LoVo (cell line): ENCODE measurements at regions not wholly inside any gene's neighbourhood (a gene's known extent, or its start where the extent isn't known, plus 50 kb on each side); places are given as distances from the start of the nearest gene placed in this dataset.

Source experiments
- DNase-seq: peaks from one replicate; pipeline ENCODE4 v3.0.0-alpha.2; 2016; ENCODE audit warnings: low spot score

DNA sequence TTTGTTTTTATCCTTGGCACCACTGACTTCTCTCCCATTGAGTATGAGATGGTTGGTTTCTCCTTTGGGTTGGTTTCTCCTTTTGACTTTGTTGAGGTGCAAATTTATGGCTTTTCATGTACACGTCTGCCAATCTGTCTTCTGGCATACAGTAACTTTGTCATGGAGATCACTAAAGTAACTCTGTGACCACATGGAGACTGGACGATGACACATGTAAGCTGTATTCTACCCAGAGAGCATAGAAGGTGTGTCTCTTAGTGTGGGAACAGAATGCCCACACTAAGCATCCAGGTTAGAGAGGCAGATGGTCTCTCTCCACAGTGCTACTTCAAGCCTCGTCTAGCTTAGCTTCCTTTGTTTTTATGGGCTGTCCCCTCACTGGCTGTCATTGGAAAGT is 897.5 kb downstream of the SUCLG1 start:
- DNase-seq = no peak

DNA sequence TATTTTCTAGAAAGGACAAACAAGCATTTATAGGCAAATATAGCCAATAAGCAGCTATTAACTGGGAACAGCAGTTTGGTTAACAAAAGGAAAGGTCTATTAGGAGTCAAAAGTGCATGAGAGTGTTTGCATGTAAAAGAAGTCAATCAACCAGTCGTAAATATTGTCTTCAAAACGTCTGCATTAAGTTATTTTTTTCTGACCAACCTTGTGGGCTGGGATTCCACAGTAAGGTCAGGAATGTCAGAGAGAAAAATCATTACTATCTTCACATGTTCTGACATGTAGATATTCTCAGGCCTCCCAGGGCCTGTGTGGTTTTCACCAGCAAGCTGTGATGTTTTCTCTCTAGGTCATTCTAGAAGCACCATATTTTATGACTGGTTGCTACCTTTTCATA is 922.5 kb downstream of the SUCLG1 start:
- no peak for DNase-seq

DNA sequence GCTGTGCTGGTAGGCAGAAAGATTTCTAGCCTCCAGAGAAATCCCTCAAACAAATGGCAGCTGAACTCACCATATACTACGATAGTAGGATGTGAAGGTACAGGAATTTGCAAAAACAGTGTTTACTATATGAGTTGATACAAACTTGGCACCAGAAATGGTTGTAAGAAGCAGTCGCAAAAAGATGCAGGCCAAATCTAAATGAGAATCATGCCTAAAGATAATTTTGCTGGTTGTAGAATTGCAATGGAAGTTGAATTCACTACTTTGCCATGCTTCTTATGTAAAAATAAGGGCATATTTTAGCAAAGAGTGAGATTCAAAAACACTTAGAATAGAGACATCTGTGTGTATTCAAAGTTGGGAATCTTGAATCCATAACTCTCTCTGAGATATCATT is 924.7 kb downstream of the SUCLG1 start:
- DNase-seq = no peak

DNA sequence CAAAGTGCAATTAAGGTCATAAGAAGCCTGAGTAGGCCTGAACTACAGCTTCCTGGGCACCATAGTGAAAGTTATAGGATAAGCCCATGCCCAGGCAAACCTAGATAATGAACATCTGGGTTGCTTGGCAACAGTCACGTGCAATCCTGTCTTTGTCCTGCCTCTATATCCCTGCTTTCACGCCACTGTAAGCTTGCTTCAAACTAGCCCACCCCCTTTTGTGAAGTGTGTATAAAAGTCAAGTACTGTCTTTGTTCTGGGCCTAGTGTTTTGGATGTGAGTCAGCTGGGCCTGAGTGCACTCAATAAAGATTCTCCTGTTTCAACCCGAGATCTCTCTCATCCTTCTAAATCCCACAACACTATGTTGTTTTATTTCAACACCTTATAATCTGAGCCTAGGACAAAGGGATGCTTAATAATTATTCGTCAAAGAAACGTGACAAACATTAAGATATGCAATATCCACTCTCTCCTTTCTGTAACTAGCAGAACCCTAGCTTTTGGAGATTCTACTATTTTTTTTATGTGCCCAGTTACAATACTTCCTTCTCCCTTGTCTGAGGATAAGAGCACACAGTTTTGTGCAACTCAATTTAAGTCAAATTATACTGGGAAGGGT is 927.8 kb downstream of the SUCLG1 start:
- no peak for DNase-seq

DNA sequence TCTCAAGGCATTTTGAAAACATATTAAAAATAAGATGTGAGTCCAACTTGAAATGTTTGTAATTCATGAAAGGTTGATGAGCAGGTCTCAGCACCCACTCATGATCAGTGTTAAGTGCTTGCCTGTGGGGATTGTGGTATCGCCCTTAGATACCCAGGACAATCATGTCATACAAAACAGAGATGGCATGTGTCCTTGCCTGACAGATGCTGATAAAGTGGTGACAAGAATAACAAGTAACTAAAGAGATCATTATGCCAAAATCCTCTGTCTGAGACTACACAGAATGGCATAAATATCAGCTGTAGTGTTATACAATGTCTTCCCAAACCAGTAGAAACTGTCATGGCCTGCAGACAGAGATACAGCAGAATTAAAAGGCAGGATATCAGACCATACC is 930.3 kb downstream of the SUCLG1 start:
- DNase-seq = no peak

DNA sequence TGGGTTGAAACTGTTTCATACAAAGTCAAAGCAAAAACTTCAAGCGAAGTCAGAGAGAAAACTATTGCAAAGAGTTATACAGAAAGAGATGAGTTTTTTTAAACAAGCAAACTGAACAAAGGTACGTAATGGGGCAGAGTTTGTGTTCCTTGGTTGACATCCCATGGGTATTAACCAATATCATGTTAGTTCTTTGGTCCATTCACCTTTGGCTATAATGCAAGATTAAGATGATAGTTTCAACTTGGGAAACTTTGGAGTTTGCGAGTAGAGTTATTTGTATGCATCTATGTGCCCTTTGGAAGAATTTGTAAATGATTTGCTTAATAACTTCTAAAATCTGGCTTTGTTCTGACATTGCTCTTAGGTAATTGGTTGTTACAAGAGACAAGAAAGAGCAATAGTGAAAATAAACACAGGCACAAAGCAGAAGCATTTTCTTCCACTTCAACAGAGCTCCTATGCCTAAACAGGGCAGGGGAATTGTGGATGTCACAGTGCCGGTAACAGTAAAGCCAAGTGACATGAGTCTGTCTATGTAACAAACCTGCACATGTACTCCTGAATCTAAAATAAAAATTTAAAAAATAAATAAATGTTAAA is 936.1 kb downstream of the SUCLG1 start:
- no peak for DNase-seq

DNA sequence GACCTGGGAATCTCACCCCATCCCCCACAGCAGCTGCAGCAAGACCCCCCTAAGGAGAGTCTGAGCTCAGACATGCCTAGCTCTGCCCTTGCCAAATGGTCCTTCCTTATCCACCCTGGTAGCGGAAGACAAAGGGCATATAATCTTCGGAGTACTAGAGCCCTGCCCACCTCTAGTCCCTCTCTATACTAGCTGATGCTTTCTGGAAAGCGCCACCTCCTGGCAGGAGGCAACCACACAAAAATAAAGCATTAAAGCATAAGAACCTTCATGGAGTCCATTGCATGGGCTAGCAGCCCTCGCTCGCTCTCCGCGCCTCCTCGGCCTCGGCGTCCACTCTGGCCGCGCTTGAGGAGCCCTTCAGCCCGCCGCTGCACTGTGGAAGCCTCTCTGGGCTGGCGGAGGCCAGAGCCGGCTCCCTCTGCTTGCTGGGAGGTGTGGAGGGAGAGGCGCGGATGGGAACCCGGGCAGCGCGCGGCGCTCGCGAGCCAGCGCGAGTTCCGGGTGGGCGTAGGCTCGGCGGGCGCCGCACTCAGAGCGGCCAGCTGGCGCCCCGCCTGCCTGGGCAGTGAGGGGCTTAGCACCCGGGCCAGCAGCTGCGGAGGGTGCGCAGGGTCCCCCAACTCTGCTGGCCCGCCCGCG is 941.2 kb downstream of the SUCLG1 start:
- no peak for DNase-seq

DNA sequence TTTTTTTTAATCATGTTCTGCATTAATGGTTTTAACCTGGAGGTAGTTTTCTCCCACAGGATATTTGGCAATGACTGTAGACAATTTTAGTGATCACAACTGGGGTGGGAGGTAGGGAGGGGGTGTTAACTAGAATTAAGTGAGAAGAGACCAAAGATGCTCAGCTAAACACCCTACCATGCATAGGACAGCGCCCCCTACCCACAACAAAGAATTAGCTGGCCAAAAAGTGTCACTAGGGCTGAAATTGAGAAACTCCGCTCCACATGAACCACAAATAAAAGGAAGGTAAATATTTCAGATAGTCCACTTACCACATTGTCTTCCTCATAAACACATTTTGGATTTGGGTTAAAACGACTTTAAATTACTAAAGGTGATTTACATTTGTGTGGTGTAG is 942.6 kb downstream of the SUCLG1 start:
- no peak for DNase-seq

DNA sequence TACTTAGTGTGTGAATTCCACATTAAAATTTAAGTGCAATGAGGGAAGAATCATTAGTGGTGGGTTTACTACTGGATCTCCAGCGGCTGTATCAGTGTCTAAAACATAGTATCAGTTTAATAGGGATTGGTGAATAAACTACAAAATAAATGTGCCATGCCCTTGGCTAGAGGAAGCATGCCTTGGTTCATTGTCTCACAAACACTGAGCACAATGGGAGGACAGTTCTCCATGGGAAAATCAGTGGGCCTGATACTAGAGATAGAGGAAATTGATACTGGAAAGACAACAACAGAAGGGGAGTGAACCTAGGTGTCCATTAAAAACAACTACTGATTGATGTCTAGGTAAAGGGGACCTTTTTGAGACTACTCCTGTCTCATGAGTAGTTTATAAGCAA is 971.6 kb downstream of the SUCLG1 start:
- no peak for DNase-seq

DNA sequence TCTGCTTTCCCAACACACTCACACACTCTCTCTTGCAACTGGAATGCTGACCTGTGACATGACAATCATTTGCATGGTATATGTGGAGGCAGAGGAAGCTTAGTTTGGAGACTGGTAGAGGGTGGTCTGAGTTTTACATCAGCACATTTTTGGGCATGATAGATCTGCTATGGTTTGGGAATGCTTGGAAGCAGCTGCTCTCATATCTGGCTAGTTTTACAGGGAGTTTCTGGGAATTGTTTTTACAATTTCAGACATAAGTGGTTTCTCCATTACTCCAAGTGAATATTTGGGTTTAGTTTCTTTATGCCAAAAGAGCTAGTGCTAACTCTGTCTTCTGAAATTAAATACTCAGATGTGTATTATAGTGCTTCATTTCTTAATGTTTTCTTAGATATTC is 977.6 kb downstream of the SUCLG1 start:
- DNase-seq = no peak

DNA sequence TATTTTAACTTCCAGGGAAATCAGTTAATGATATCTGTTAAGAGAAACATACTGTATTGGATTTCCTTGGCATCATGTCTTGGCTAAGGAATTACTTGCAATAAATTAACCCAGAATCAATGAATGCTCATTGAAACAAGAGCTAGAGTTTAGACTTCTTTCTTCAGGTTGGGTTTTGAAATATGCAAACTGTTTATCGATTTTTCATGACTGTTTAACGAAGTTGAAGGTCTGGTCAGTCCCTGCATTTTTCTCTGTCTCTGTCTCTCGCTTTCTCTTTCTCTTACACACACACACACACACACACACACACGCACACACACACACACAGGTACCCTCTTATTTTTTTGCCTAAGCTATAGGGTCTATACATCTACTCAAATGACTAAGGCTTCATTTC is 981.0 kb downstream of the SUCLG1 start:
- DNase-seq = no peak

DNA sequence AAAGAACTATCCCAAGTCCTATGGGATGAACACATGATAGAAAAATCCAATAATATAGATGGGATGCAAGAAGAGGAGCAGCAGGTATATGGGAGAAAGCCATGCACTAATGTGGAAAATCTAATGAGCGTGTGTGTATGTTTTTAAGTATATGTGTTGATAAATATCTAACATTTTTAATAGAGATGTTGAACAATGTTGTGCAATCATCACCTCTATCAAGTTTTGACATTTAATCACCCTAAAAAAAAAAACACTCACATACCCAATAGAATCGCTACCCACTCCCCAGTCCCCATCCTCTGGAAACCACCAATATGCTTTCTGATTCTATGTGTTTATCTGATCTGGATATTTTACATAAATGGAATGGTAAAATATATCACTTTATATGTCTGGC is 983.7 kb downstream of the SUCLG1 start:
- DNase-seq = no peak

DNA sequence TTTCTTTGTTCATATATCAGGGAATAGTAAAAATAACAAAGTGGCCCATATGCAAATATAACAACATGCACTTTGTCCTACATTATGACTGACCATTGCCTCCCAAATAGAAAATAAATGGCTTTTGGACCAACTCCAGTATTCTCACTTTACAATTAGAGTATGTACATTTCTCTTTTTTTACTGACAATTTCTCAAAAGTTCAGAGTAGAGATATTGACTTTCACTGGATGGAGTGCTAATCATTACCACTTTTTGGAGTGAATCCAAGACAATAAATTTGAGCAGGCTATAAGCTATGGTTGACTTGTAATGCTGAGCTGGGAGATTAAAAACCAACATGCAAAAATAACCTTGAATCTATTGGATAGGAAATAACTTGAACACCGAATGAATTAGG is 987.4 kb downstream of the SUCLG1 start:
- DNase-seq = no peak

DNA sequence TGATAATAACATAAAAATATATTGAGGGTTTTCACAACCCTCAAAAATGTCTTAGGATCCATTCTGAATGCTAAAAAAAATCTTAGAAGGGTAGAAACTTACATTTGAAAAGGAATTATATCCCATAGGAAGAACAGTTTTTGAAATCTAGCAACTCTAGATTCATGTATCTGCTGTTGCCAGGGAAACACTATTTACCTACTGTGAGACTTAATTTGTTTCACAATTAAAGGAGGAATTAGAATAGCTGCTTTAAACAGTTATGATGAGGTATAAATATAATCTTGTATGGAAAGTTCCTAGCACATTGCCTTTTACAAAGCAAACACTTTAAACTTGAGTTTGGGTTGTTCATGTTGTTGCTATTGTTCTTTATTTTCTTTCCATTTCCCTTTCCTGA is 988.2 kb downstream of the SUCLG1 start:
- no peak for DNase-seq

DNA sequence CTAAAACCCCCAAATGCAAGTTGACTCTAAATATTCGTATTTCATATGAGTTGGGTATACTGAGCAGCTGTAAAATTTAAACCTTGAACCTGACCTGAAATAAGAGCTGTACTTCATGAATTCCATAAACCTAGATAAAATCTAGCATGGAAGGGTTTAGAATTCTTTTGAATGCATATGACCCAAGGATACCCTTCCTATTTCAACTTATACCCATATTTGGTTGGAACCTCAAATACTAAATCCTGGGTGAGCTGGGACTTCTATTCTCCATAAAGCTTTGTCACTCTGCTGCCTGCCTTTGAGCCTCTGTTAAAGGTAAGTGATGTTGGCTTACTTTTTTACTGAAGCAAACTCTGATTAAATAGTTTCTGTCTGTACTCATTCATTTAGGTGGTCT is 994.6 kb downstream of the SUCLG1 start:
- no peak for DNase-seq

DNA sequence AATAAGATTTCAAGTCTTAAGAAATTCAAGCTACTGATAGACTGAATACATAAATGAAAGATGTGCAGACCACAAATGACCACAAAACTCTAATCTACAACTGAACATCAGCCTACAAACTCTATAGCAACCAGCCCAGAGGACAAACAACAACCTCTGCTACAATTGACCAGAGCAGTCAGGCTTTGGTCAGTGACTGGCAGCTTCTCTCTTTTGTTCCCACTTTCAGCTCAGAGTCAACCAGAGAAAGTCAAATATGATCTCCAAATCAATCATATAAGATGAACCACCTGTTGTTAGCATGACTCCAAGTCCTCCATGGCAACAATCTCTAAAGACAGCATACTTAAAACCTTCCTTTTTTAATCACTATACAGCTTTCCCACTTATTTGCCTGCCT is 996.2 kb downstream of the SUCLG1 start:
- no peak for DNase-seq

DNA sequence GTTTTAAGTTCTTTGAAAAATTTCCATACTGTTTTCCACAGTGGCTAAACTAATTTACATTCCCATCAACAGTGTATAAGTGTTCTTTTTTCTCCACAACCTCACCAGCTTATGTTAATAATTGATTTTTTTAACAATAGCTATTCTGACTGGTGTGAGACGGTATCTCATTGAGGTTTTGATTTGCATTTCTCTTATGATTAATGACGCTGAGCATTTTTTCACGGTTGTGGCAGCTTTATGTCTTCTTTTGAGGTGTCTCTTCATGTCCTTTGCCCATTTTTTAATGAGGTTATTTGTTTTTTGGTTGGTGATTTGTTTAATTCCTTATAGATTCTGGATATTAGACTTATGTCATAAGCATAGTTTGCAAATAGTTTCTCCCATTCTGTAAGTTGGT is 997.9 kb downstream of the SUCLG1 start:
- DNase-seq = no peak

DNA sequence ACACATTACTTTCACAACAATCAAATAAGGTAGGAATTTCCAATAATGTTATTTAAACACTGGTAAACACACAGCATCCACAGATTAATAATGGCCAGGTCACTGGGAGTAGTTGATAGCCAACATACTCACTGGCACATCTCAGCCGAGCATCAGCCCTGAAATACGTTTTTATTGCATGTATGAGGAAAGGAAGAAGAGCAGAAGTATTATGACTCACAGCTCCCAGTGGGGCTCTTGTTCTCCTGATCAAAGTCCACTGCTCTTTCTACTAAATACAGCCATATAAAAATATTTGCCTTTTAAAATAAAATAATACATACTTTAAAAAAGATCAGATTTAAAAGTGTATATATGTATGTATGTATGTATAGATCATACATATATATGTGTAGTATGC is 999.6 kb downstream of the SUCLG1 start:
- peak; percentile 40 for DNase-seq

DNA sequence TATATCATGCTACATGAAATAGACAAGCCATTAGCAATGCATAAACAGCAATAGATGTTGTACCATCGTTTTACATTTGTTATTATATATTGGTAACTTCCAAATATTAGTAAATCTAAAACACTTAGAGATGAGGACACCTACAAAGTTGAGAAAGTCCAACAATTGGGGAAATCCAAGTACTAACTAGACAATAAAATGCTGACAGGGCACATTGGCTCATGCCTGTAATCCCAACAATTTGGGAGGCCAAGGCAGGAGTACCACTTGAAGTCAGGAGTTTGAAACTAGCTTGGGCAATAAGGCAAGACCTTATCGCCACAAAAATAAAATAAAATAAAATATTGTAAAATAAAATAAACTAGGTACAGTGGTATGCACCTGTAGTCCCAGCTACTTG is 1023.1 kb downstream of the SUCLG1 start:
- DNase-seq = no peak

DNA sequence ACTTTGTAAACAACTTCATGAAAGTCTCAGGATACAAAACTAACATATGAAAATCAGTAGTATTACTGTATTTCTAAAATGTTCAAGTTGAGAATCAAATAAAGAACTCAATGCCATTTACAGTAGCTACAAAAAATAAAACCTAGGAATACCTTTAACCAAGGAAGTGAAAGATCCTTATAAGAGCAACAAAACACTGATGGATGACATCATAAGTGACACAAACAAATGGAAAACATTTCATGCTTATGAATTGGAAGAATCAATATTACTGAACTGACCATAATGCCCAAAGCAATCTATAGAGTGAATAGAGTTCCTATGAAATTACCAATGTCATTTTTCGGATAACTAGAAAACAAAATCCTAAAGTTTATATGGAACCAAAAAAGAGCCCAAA is 1038.1 kb downstream of the SUCLG1 start:
- DNase-seq = no peak

DNA sequence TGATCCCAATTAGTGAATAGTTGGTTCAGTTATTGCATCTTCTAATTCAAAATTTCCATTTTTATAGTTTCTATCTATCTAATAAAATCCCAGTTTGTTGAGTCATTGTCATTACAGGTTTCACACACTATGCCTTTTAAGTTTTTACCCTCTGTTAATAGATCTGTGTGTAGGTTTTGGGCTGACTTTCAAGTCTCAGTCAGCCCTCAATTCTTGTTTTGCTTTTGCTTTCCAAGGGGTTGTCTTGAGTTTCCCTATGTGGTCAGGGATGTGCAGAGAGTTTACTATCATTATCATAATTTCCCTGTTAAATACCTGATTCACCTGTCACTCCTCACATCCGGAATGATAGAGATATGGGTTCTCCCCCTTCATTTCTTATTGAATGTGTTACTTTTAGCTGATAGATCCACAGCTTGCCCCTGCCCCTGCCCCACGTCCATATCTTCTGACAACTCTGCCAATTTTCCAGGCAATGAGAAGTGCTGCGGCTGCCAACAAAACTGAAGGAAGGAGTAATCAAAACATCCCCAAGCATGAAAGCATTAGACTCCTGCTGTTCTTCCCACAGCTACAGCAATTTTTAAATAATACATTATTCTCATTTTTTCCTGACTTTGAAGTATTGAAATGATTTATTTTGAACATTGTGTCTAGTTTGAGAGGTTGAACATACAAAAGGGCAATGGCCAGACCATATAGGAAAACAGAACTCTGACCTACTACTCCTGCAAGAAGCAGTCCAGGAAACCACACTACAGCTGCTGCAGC is 1064.8 kb downstream of the SUCLG1 start:
- no peak for DNase-seq

DNA sequence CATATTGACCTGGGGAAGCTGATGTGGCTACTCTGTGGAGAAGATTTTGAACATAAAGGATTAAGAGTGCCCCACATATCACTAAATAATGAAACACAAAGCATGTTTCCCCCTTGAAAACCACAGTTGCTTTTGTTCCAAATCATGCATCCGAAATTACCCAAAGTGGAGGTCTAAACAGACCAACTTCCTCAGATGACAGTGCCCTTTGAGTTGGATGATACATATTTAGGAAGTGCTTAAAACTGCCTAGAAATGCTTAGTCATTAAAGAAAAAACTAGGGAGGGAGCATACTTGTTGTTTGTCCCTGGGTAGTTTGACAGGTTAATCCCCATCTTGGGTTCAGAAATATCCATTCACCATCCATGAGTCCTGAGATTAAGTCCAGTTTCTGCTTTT is 1070.3 kb downstream of the SUCLG1 start:
- no peak for DNase-seq

DNA sequence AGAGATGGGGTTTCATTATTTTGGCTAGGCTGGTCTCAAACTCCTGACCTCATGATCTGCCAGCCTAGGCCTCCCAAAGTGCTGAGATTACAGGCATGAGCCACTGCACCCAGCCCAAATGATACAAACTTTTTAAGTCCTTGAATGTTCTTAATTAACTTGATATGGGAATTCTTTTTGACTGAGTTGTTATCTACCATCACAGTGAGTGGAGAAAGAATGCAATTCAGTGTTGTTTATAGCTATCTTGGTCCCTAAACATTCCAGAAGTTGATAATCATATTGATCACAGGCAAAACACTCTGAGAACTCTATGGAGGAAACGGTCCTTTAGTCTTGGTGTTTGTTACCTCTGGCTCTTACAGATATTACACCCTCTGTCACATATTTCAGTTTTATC is 1072.5 kb downstream of the SUCLG1 start:
- no peak for DNase-seq
